ENCODE measurements at regions not wholly inside any gene's neighbourhood (a gene's known extent, or its start where the extent isn't known, plus 50 kb on each side); places are given as distances from the start of the nearest gene placed in this dataset.
A peak's percentile ranks its signal among the peaks of the same experiment; 100 is the strongest.

DNA sequence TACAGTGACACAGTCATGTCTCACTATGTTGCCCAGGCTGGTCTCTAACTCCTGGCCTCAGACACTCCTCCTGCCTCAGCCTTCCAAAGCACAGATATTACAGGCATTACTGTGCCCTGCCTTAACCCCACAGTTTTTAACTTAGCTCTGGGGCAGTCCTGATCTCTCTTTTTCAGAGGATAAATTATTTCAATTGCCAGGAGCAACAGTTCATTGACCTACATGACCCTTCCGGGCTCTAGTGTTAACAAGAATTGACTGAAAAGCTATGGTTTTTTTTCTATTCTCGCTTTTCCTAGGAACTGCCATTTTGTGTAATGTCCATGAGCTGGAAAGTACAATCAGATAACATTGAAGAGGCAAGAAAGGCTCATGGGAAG is 92.8 kb downstream of the HNRNPLL start:
- Histone ChIP-seq H3K4me1 (ENCODE audit: insufficient read depth) (peaks cover 18% of the 10 kb centered on the region), H3K9me3 (no peaks in the 10 kb centered on the region), H3K27ac (peak overlapping the region in 1 of 2 donors; percentile 68), H3K4me3 (no peak overlapping the region), H3K36me3 (no peaks in the 10 kb centered on the region), H3K27me3 (no peaks in the 10 kb centered on the region)
- 90 to 95% (median 94%) methylated on average over 2 of the region's 2 CpGs for WGBS, 3 donors
- intact Hi-C loops (cut with DNase I), result loop anchor here in 1 of 4 donors (10.0 kb wide), 1 partner anchor 135 kb away; the partner anchor contains the start of gene ATL2
- DNase-seq, result no peak
- no peak for TF ChIP-seq EP300 (IDR thresholded peaks at IDR 0.05)
- TF ChIP-seq, protein P1, sequence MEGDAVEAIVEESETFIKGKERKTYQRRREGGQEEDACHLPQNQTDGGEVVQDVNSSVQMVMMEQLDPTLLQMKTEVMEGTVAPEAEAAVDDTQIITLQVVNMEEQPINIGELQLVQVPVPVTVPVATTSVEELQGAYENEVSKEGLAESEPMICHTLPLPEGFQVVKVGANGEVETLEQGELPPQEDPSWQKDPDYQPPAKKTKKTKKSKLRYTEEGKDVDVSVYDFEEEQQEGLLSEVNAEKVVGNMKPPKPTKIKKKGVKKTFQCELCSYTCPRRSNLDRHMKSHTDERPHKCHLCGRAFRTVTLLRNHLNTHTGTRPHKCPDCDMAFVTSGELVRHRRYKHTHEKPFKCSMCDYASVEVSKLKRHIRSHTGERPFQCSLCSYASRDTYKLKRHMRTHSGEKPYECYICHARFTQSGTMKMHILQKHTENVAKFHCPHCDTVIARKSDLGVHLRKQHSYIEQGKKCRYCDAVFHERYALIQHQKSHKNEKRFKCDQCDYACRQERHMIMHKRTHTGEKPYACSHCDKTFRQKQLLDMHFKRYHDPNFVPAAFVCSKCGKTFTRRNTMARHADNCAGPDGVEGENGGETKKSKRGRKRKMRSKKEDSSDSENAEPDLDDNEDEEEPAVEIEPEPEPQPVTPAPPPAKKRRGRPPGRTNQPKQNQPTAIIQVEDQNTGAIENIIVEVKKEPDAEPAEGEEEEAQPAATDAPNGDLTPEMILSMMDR (IDR thresholded peaks at IDR 0.05), result no peak
- no peak for TF ChIP-seq POLR2A (IDR thresholded peaks at IDR 0.05)

DNA sequence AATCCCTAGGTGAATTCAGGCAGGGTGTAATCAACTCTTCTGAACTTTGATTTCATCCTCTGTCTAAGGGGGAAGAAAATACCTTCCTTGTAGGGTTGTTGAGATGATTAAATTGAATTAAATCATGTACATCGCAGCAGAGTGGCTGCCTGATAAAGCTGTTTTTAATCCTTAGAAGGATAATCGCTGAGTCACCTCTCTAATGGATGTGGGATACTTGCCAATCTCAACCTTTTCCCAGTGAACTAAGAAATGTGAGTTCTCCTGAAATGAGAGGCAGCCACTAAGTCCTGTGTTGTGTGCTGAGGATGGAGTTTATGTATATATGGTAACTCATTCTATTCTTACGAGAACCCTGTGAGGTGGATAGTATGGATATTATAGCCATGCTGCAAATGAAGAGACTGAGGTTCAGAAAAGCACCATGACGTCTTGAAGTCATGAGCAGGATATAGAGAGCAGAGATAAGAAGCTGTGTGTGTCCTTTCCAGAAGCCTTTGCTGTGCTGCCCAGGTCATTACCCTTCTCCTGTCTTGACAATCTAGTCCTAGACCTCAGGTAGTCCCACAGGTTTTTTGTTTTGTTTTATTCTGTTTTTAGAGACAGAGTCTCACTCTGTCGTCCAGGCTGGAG is 93.3 kb downstream of the HNRNPLL start:
- TF ChIP-seq POLR2A (IDR thresholded peaks at IDR 0.05), result no peak
- TF ChIP-seq, protein P1 (IDR thresholded peaks at IDR 0.05), result no peak
- TF ChIP-seq EP300 (IDR thresholded peaks at IDR 0.05), result no peak
- Histone ChIP-seq H3K9me3 (no peaks in the 10 kb centered on the region), H3K4me1 (ENCODE audit: insufficient read depth) (peaks cover 18% of the 10 kb centered on the region), H3K4me3 (no peak overlapping the region), H3K27me3 (no peaks in the 10 kb centered on the region), H3K27ac (peak overlapping the region in 1 of 2 donors; percentile 68), H3K36me3 (no peaks in the 10 kb centered on the region)
- intact Hi-C loops (cut with DNase I), result loop anchor here in 1 of 4 donors (10.0 kb wide), 1 partner anchor 135 kb away; the partner anchor contains the start of gene ATL2
- DNase-seq, result no peak
- 53 to 58% (median 56%) methylated on average over 5 of the region's 5 CpGs for WGBS, 3 donors

DNA sequence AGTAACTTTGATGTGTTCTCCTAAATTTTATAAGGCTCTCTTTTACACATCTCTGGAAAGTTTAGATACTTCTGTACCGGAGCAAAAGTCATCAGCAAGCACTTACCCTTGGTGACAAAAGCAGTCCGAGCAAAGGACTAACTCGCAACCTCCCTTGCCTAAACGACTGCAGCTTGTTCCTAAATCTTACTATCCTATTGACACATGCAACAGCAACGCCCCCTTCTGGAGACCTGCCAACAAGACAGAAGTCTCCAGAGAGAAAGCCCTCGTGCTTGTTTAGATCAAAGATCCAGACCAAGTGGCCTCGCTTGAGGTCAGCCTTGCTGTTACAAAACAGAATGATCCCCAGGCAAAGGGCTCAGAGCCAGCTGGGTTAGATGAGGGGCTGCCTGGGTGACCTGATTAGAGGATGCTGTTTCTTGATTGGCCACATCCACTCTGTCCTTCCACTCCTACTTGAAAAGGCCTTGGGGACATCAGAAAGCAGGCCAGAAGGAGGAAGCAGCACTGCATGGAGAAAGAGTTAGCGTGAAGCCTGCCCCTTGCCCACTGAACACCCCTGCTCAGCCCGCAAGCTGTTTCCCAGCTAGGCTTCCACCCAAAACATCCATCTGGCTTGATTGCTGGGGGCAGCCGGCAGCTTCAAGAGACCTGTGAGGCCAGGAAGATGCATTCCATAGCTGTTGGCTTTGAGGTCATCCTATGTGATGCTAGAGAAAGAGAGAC is 94.3 kb downstream of the HNRNPLL start:
- no peak overlapping the region for H3K4me3 ChIP-seq
- H3K9me3 ChIP-seq, result no peaks in the 10 kb centered on the region
- intact Hi-C loops (cut with DNase I), result loop anchor here in 1 of 4 donors (10.0 kb wide), 1 partner anchor 134 kb away; the partner anchor contains the start of gene ATL2
- TF ChIP-seq POLR2A (IDR thresholded peaks at IDR 0.05), result no peak
- TF ChIP-seq, protein P1 (IDR thresholded peaks at IDR 0.05), result peak in 2 of 3 donors; percentile 9 to 13
- no peak for TF ChIP-seq EP300 (IDR thresholded peaks at IDR 0.05)
- peaks cover 17% of the 10 kb centered on the region for H3K4me1 ChIP-seq (ENCODE audit: insufficient read depth)
- peak; percentile 83 to 93 (median 91) for DNase-seq
- peak overlapping the region in 1 of 2 donors; percentile 68 for H3K27ac ChIP-seq
- H3K36me3 ChIP-seq, result no peaks in the 10 kb centered on the region
- WGBS, 3 donors, result 38 to 51% (median 48%) methylated on average over 10 of the region's 10 CpGs
- no peaks in the 10 kb centered on the region for H3K27me3 ChIP-seq

DNA sequence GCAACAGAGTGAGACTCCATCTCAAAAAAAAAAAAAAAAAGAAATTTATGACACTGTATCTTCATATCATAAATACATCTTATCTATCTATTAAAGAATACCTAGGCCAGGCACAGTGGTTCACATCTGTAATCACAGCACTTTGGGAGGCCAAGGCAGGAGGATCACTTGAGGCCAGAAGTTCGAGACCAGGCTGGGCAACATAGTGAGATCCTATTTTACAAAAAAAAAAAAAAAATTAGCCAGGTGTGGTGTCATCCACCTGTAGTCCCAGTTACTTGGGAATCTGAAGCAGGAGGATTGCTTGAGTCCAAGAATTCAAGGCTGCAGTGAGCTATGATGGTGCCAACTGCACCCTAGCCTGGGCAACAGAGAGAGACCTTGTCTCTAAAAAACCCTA is 95.0 kb downstream of the HNRNPLL start:
- WGBS, 3 donors, result 97 to 100% (median 100%) methylated on average over 1 of the region's 1 CpG
- intact Hi-C loops (cut with DNase I), result loop anchor here in 1 of 4 donors (10.0 kb wide), 1 partner anchor 133 kb away; the partner anchor contains the start of gene ATL2
- Histone ChIP-seq H3K27me3 (no peaks in the 10 kb centered on the region), H3K4me1 (ENCODE audit: insufficient read depth) (peaks cover 15% of the 10 kb centered on the region), H3K27ac (peak overlapping the region in 1 of 2 donors; percentile 68), H3K36me3 (no peaks in the 10 kb centered on the region), H3K4me3 (no peak overlapping the region), H3K9me3 (no peaks in the 10 kb centered on the region)
- DNase-seq, result no peak
- no peak for TF ChIP-seq EP300 (IDR thresholded peaks at IDR 0.05)
- no peak for TF ChIP-seq POLR2A (IDR thresholded peaks at IDR 0.05)
- TF ChIP-seq, protein P1 (IDR thresholded peaks at IDR 0.05), result no peak

Data from ovary (tissue), 7 donors.